HG03520 (cell line): ENCODE measurements at regions not wholly inside any gene's neighbourhood (a gene's known extent, or its start where the extent isn't known, plus 50 kb on each side); places are given as distances from the start of the nearest gene placed in this dataset.

ENCODE experiments used
- ATAC-seq: cut with Tn5 transposase; IDR thresholded peaks from one replicate; pipeline ENCODE4 v1.9.1; 2021; ENCODE audit warnings: mild to moderate bottlenecking, moderate library complexity; ENCODE audit not compliant: unreplicated experiment

DNA sequence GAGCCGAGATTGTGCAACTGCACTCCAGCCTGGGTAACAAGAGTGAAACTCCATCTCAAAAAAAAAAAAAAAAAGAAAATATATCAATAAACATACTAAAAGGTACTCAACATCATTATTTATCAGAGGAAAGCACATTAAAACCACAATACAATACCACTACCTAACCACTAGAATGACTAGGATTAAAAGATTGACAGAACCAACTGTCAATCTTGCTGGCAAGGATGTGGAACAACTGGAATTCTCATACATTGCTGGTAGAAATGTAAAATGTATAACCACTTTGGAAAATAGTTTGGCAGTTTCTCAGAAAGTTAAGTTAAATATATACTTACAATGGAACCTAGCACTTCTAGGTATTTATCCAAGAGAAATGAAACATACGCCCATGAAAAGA lies 88.6 kb downstream of the B3GNT2 start:
- no peak for ATAC-seq

DNA sequence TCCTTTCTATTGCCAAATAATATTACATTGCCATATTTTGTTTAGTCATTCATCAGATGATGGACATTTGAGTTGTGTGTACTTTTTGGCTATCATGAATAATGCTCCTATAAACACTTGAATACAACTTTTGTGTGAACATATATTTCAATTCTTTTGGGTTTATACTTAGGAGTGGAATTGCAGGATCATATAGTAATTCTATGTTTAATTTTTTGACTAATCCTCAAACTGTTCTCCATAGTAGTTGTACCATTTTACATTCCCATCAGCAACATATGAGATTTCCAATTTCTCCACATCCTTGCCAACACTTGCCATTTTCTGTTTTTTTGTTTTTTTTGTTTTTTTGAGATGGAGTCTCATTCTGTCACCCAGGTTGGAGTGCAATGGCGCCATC lies 87.2 kb downstream of the B3GNT2 start:
- no peak for ATAC-seq

DNA sequence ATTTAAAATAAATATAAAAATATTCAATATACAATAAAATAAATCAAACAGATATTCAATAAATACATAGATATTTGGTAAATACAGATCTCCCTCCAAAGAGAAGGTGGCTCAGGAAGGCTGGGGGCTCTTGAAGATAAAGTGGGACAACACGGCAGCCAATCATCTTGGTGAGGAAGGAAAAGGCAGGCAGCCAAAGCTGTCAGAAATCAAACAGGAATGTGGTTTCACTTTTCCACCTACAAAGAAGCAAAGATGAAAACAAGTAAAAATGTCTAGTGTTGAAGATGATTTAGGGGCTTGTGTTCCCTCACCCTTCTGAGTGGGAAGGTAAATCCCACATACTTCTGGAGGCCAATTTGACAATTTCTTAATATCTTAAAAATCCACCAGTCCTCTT lies 85.7 kb downstream of the B3GNT2 start:
- no peak for ATAC-seq

DNA sequence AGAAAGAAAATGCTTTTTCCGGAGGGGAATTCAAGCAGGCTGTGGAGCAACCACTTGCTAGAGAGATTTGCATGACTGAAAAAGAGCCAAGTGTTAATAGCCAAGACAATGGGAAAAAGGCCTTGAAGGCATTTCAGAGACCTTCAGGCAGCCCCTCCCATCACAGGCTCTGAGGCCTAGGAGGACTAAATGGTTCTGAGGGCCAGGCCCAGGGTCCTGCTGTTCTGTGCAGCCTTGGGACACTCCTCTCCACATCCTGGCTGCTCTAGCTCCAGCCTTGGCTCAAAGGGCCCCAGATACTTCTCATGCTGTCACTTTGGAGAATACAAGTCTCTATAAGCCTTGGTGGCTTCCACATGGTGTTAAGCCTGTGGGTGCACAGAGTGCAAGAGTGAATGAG lies 81.8 kb downstream of the B3GNT2 start:
- no peak for ATAC-seq
